Endothelial cell of umbilical vein (primary cell): ENCODE measurements at regions not wholly inside any gene's neighbourhood (a gene's known extent, or its start where the extent isn't known, plus 50 kb on each side); places are given as distances from the start of the nearest gene placed in this dataset.

Source experiments
- BruUV-seq: library from RNA; stranded (reverse); fragments of 400-500 nt; replicated peaks from 2 replicates; lab custom pipeline; 2021; lab: Mats Ljungman, UMichigan
- CTCF ChIA-PET: fragments of 300-600, 350-600 bp; sonication (Branson Sonifier 250); formaldehyde crosslinking; loops from one replicate; lab custom pipeline; 2021; ENCODE audit warnings: antibody characterized with exemption, inconsistent platforms; lab: Charles Lee
- POLR2A ChIA-PET: fragments of 300-600, 350-600 bp; sonication (Branson Sonifier 250); formaldehyde crosslinking; loops from one replicate; lab custom pipeline; 2021; ENCODE audit warnings: antibody characterized with exemption, inconsistent platforms; lab: Charles Lee
- DNase-seq: peaks from one replicate; pipeline ENCODE4 v3.0.0-alpha.2; 2011; ENCODE audit warnings: low read depth, low spot score
- FAIRE-seq: peaks from 2 replicates; lab custom pipeline; 2011; peaks lifted over from hg19 to GRCh38; lab: Jason Lieb, UNC
- H2AFZ ChIP-seq: 2 replicates; pipeline ENCODE4 v1.6.0; 2012; ENCODE audit warnings: low read depth, low read length, control low read depth, inconsistent platforms
- H3K27ac ChIP-seq: 2 replicates; pipeline ENCODE4 v1.5.1; 2011; ENCODE audit warnings: low read depth, mild to moderate bottlenecking, control low read depth, low read length, moderate library complexity; ENCODE audit not compliant: insufficient read depth
- H3K27me3 ChIP-seq, 2 experiments: 2 replicates each; pipeline versions ENCODE4 v1.6.0 to v1.6.1; 2011; ENCODE audit warnings: low read length in 2 of 2, mixed read lengths in 1 of 2; ENCODE audit not compliant: control insufficient read depth in 2 of 2, insufficient read depth in 2 of 2
- H3K36me3 ChIP-seq, 2 experiments: 2 replicates in 1 of 2; 3 replicates in 1 of 2; pipeline ENCODE4 v1.5.1; 2011; ENCODE audit warnings: low read length in 2 of 2, mild to moderate bottlenecking in 1 of 2, moderate library complexity in 1 of 2; ENCODE audit not compliant: control insufficient read depth in 2 of 2, insufficient read depth in 2 of 2; ENCODE audit errors: extremely low read depth in 1 of 2
- H3K4me1 ChIP-seq: 3 replicates; pipeline ENCODE4 v1.5.1; 2011; ENCODE audit warnings: mild to moderate bottlenecking, low read length; ENCODE audit not compliant: control insufficient read depth, insufficient read depth; ENCODE audit errors: extremely low read depth
- H3K4me2 ChIP-seq: 2 replicates; pipeline ENCODE4 v1.6.1; 2011; ENCODE audit warnings: low read length, control low read depth, mixed read lengths; ENCODE audit not compliant: insufficient read depth
- H3K4me3 ChIP-seq, 3 experiments: fragments of 200-600 bp in 1 of 3; sonication (generic), shearing (Covaris generic) in 1 of 3; replicated peaks in 1 of 3; 2 replicates each; pipeline ENCODE4 v1.5.1; 2011 to 2016; ENCODE audit warnings: control low read depth in 3 of 3, low read length in 3 of 3, mild to moderate bottlenecking in 2 of 3, inconsistent platforms in 1 of 3, low read depth in 1 of 3, moderate library complexity in 1 of 3; ENCODE audit not compliant: insufficient read depth in 1 of 3
- H3K79me2 ChIP-seq: 2 replicates; pipeline ENCODE4 v1.6.0; 2012; ENCODE audit warnings: low read length, inconsistent platforms; ENCODE audit not compliant: control insufficient read depth, insufficient read depth
- H3K9ac ChIP-seq: replicated peaks from 2 replicates; pipeline ENCODE3; 2011; ENCODE audit warnings: low read length, control low read depth; ENCODE audit not compliant: insufficient read depth; ENCODE audit errors: extremely low read depth
- H3K9me1 ChIP-seq: replicated peaks from 3 replicates; pipeline ENCODE4 v1.6.0; 2011; ENCODE audit warnings: mild to moderate bottlenecking, low read length; ENCODE audit not compliant: control insufficient read depth, insufficient read depth; ENCODE audit errors: extremely low read depth
- H3K9me3 ChIP-seq: replicated peaks from 2 replicates; pipeline ENCODE4 v1.5.1; 2012; ENCODE audit warnings: low read length, inconsistent platforms; ENCODE audit not compliant: control insufficient read depth, insufficient read depth
- H4K20me1 ChIP-seq: replicated peaks from 2 replicates; pipeline ENCODE3; 2011; ENCODE audit warnings: mild to moderate bottlenecking, low read length; ENCODE audit not compliant: control insufficient read depth, insufficient read depth; ENCODE audit errors: extremely low read depth
- CTCF ChIP-seq, 2 donors: IDR thresholded peaks; 1 replicate in 1 of 2; 2 replicates in 1 of 2; pipeline ENCODE4 v1.5.1; 2011; ENCODE audit warnings: low read length in 2 of 2, mild to moderate bottlenecking in 2 of 2, moderate library complexity in 2 of 2, control low read depth in 1 of 2, inconsistent platforms in 1 of 2, low read depth in 1 of 2; ENCODE audit not compliant: insufficient read depth in 1 of 2; ENCODE audit errors: extremely low read depth in 1 of 2
- EZH2 ChIP-seq: IDR thresholded peaks from 2 replicates; pipeline ENCODE4 v1.6.1; 2012; ENCODE audit warnings: borderline replicate concordance, low read depth, mild to moderate bottlenecking, moderate library complexity, low read length, inconsistent platforms; ENCODE audit not compliant: severe bottlenecking
- FOS ChIP-seq: IDR thresholded peaks from 2 replicates; pipeline ENCODE4 v1.6.1; 2011; ENCODE audit warnings: mild to moderate bottlenecking, low read length, moderate library complexity, borderline replicate concordance; ENCODE audit not compliant: insufficient read depth
- MAX ChIP-seq: IDR thresholded peaks from 2 replicates; pipeline ENCODE4 v1.6.1; 2011; ENCODE audit not compliant: insufficient read depth, insufficient read length
- MYC ChIP-seq: IDR thresholded peaks from one replicate; pipeline ENCODE4 v1.6.1; 2011; ENCODE audit warnings: mild to moderate bottlenecking, low read depth, low read length
- POLR2A ChIP-seq: IDR thresholded peaks from 2 replicates; pipeline ENCODE4 v1.6.1; 2012; ENCODE audit warnings: low read depth, mild to moderate bottlenecking, control low read depth, low read length
- POLR2AphosphoS5 ChIP-seq: IDR thresholded peaks from 2 replicates; pipeline ENCODE4 v1.6.1; 2012; ENCODE audit warnings: low read depth, mild to moderate bottlenecking, control low read depth, low read length, moderate library complexity; ENCODE audit not compliant: insufficient read depth
- dilution Hi-C: fragments of 300-500 bp; cut with MboI; formaldehyde crosslinking; loops from one replicate; pipeline ENCODE4 v1.15.0; 2019; ENCODE audit warnings: low sequenced_read_pairs; ENCODE audit not compliant: extremely low pct_ligation_motif_present
- intact Hi-C: fragments of 100-400 bp; cut with micrococcal nuclease; formaldehyde crosslinking; loops from one replicate; pipeline ENCODE4 v1.10.0; 2022

GRCh38 chr3:146845361-146845760 lies 240.2 kb upstream of the PLSCR5 start:
- H4K20me1 ChIP-seq, result no peaks in the 10 kb centered on the region
- POLR2A ChIA-PET, result no interaction called here
- FAIRE-seq, result no peak

GRCh38 chr3:146843476-146843875 lies 238.3 kb upstream of the PLSCR5 start:
- TF ChIP-seq POLR2A, result no peak
- TF ChIP-seq CTCF (IDR thresholded peaks at IDR 0.05; ENCODE audit: extremely low read depth in 1 of 2, insufficient read depth in 1 of 2, low read depth in 1 of 2, low read length in 2 of 2), result no peak
- no peak for TF ChIP-seq MAX
- TF ChIP-seq EZH2, result no peak
- TF ChIP-seq POLR2AphosphoS5, result no peak
- no peak for TF ChIP-seq MYC
- TF ChIP-seq FOS, result no peak
- Histone ChIP-seq H3K9ac (no peak overlapping the region), H4K20me1 (no peaks in the 10 kb centered on the region), H3K27ac (no peak overlapping the region), H3K9me3 (no peaks in the 10 kb centered on the region), H3K4me3 (no peak overlapping the region), H3K36me3 (no peaks in the 10 kb centered on the region), H3K27me3 (no peaks in the 10 kb centered on the region), H3K4me1 (no peaks in the 10 kb centered on the region), H3K79me2 (no peaks in the 10 kb centered on the region), H2AFZ (no peak overlapping the region), H3K9me1 (no peaks in the 10 kb centered on the region), H3K4me2 (no peak overlapping the region)
- no peak for DNase-seq
- POLR2A ChIA-PET, result no interaction called here
- intact Hi-C loops (no loop called here), dilution Hi-C loops (no loop called here)
- BruUV-seq, result no TSS peak
- CTCF ChIA-PET, result interaction anchor here (0.7 to 1.5 kb wide), 4 partner anchors 9 to 44 kb away, joined by 3 to 4 read pairs (median 4); no protein-coding TSS in a partner anchor
- no peak for FAIRE-seq

More at GRCh38 chr3:146845361-146845760, 240.2 kb upstream of the PLSCR5 start:
- DNase-seq, result no peak
- intact Hi-C loops, result no loop called here
- H3K4me1 ChIP-seq, result no peaks in the 10 kb centered on the region
- no peak for TF ChIP-seq POLR2A
- no peak for TF ChIP-seq FOS
- no peak for TF ChIP-seq POLR2AphosphoS5
- TF ChIP-seq MYC, result no peak
- no peaks in the 10 kb centered on the region for H3K9me3 ChIP-seq
- no TSS peak for BruUV-seq
- H3K36me3 ChIP-seq, result no peaks in the 10 kb centered on the region
- H3K4me2 ChIP-seq, result no peak overlapping the region
- no peak overlapping the region for H2AFZ ChIP-seq
- no peaks in the 10 kb centered on the region for H3K27me3 ChIP-seq
- no peaks in the 10 kb centered on the region for H3K79me2 ChIP-seq
- H3K27ac ChIP-seq, result no peak overlapping the region
- dilution Hi-C loops, result no loop called here
- H3K4me3 ChIP-seq, result no peak overlapping the region
- H3K9ac ChIP-seq, result no peak overlapping the region
- CTCF ChIA-PET, result interaction anchor here (1.1 to 1.5 kb wide), 2 partner anchors 13 to 155 kb away, joined by 3 read pairs; no protein-coding TSS in a partner anchor
- no peaks in the 10 kb centered on the region for H3K9me1 ChIP-seq
